Glomerular visceral epithelial cell (primary cell): ENCODE measurements at regions not wholly inside any gene's neighbourhood (a gene's known extent, or its start where the extent isn't known, plus 50 kb on each side); places are given as distances from the start of the nearest gene placed in this dataset.
"Not testable (repeated sequence)": the region's sequence is repeated elsewhere in the genome, so short reads cannot be mapped to it uniquely, and the experiment has no call there.

ENCODE experiments used
- DNase-seq: peaks from one replicate; pipeline ENCODE4 v3.0.0-alpha.2; 2016; ENCODE audit errors: extremely low spot score

- DNase-seq, result not testable (repeated sequence)
These were observed 161.8 kb downstream of the GOSR1 start for GRCh38 chr17:30638968-30639367.

DNA sequence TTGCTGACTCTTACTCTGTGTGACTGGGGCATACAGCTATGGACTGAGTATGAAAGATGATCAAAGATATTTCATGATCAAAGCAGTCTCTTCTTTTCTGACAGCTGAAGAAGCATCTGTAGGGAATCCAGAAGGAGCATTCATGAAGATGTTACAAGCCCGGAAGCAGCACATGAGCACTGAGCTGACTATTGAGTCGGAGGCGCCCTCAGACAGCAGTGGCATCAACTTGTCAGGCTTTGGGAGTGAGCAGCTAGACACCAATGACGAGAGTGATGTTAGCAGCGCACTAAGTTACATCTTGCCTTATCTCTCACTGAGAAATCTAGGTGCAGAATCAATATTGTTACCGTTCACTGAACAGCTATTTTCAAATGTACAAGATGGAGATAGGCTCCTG is 154.4 kb downstream of the GOSR1 start:
- not testable (repeated sequence) for DNase-seq

GRCh38 chr17:30625380-30625779 is 148.2 kb downstream of the GOSR1 start:
- not testable (repeated sequence) for DNase-seq

DNA sequence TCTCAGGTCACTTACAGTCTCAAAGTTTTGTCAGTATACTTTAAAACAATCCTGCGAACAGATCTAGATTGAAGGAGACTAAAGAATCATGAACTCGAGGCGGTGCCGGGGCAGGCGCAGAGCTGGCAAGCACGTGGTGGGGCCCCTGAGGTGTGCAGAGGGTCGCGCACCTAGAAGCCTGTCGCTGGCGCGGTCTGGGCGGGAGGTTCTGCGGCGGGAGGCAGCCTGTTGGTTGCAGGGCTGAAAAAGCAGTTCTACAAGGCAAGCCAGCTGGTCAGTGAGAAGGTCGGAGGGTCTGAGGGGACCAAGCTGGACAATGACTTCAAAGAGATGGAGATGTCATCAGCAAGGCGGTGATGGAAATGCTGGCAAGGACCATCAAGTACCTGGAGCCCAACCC is 147.0 kb downstream of the GOSR1 start:
- not testable (repeated sequence) for DNase-seq

DNA sequence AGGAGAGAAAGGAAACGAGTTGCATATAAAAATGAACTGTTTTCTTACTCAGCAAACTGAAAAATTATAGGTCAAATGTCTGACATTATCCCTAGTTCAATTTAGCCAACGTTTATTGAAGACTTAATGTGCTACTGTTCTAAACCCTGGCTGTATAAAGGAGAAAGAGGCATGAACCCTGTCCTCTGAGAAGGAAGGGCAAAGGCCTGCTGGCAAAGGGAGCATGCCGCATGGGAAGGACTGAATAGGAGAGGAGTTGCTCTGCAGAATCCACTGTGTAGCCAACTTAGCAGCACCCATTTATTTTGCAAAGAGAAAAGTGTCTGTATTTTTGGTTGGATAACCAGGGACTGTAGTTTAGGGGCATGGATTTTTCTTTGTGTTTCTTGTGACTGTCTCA is 132.5 kb downstream of the GOSR1 start:
- DNase-seq, result not testable (repeated sequence)

GRCh38 chr17:30605523-30605922 is 128.3 kb downstream of the GOSR1 start:
- no peak for DNase-seq

GRCh38 chr17:30605027-30605426 is 127.8 kb downstream of the GOSR1 start:
- DNase-seq, result no peak

DNA sequence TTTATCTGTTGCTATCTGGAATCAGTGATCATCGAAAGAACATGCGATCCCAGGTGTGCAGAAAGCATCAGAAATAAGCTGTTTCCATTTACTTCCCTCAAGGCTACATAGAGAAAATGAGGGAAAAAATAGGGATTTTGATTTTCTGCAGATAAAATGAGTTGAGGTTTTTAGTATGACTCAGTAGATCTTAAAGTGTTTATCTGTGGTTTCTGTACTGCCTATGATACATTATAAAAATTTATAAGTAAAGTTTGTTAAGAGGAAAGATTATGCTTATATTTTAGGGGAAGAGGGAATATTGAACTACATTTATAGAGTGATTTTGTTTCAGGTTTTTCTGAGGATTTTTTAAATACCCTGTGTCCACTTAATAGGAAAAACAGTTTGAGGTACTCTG is 125.2 kb downstream of the GOSR1 start:
- not testable (repeated sequence) for DNase-seq

GRCh38 chr17:30601984-30602383 is 124.8 kb downstream of the GOSR1 start:
- peak; percentile 18 for DNase-seq

GRCh38 chr17:30600830-30601494 is 123.8 kb downstream of the GOSR1 start:
- peak; percentile 22 for DNase-seq

DNA sequence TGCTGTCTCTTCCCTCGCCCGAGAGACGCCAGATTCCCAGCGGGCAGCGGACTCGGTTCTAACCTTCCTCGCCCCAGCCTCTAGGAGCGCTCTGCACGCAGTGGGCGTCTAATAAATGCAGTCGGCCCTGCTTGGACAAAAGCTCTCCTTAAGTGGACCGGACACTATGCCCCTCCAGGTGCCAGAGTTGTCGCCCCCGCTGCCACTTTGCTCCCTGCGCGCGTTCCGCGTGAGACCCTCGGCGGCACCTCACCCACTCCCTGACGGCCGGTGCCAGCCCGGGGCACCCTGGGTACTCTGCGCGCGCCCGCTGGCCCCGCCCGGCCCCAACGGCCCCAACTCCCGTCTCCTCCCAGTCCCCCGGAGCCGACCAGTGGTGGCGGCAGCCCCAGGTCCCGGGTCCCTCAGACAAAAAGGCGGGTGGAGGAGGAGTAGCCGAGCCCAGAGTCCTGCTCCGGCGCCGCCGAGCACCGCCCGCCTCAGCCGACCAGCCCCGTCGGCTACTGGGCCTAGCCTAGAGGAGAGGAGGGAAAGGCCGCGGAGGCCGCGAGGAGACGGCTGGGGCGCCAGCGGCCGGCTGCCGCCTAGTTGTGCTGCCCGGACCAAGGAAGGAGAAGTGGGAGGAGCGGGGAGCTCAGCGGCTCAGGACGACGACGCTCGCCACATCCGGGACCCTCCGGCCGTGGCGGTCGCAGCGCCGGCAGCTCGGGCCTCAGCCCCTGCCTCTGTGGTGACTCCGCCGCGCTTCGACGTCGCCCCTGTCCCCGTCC is 123.0 kb downstream of the GOSR1 start:
- DNase-seq, result peak; percentile 83

DNA sequence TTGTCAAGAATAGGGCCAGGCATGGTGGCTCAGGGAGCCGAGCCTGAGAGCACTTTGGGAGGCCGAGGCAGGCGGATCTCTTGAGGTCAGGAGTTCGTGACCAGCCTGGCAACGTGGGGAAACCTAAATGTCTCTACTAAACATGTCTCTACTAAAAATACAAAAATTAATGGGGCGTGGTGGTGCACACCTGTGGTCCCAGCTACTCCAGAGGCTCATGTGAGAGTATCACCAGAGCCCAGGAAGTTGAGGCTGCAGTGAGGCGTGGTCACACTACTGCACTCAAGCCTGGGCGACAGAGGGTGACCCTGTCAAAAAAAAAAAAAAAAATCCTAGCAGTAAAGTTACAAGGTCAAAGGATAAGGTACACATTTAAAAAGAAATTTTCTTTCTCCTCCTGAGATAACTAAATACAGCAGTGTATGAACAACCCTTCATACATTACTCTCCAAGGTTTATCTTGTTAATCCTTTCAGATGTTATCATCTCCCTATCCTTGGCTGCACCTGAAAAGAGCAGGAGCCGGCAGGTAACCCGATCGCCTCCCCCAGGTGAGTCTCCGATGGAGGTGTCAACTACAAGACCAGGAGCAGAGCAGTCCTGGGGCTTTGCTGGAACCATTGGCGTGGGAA is 122.3 kb downstream of the GOSR1 start:
- DNase-seq, result no peak

GRCh38 chr17:30597776-30598288 is 120.6 kb downstream of the GOSR1 start:
- no peak for DNase-seq

DNA sequence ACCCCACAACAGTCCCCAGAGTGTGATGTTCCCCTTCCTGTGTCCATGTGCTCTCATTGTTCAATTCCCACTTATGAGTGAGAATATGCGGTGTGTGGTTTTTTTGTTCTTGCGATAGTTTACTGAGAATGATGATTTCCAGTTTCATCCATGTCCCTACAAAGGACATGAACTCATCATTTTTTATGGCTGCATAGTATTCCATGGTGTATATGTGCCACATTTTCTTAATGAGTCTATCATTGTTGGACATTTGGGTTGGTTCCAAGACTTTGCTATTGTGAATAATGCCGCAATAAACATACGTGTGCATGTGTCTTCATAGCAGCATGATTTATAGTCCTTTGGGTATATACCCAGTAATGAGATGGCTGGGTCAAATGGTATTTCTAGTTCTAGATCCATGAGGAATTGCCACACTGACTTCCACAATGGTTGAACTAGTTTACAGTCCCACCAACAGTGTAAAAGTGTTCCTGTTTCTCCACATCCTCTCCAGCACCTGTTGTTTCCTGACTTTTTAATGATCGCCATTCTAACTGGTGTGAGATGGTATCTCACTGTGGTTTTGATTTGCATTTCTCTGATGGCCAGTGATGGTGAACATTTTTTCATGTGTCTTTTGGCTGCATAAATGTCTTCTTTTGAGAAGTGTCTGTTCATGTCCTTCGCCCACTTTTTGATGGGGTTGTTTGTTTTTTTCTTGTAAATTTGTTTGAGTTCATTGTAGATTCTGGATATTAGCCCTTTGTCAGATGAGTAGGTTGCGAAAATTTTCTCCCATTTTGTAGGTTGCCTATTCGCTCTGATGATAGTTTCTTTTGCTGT is 120.0 kb downstream of the GOSR1 start:
- not testable (repeated sequence) for DNase-seq

GRCh38 chr17:30594953-30595371 is 117.8 kb downstream of the GOSR1 start:
- DNase-seq, result not testable (repeated sequence)

DNA sequence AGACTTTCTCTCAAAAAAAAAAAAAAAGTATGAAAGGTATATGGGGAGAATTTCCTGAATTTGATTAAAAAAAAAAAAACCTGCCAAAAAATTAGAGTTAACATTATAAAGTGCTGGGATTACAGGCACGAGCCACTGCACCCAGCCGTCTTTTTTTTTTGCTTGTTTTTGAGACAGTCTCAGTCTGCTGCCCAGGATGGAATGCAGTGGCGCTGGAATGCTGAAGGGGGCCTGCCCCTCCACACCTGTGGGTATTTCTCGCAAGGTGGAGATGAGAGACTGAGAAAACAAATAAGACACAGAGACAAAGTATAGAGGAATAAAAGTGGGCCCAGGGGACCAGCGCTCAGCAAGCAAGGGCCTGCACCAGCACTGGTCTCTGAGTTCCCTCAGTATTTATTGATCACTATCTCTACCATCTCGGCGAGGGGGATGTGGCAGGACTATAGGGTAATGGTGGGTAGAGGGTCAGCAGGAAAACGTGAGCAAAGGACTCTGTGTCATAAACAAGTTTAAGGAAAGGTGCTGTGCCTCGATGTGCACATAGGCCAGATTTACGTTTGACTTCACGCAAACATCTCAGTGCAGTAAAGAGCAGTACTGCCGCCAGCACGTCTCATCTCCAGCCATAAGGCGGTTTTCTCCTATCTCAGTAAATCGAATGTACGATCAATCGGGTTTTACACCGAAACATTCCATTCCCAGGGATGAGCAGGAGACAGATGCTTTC is 117.2 kb downstream of the GOSR1 start:
- no peak for DNase-seq

GRCh38 chr17:30590081-30590733 is 113.0 kb downstream of the GOSR1 start:
- DNase-seq, result no peak

GRCh38 chr17:30589431-30589830 is 112.2 kb downstream of the GOSR1 start:
- no peak for DNase-seq

DNA sequence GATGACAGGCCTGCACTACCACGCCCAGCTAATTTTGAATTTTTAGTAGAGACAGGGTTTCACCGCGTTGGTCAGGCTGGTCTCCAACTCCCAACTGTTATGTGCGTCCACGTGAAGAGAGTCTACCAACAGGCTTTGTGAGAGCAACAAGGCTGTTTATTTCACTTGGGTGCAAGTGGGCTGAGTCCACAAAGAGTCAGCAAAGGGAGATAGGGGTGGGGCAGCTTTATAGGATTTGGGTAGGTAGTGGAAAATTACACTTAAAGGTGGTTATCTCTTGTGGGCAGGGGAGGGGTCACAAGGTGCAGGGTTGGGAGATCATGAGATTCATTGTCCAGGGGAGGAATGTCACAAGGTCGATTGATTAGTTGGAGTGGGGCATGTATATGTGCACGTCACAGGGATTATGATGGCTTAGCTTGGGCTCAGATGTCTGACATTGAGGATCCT is 111.6 kb downstream of the GOSR1 start:
- DNase-seq, result no peak
